Endodermal cell (in vitro differentiated cells): ENCODE measurements at regions not wholly inside any gene's neighbourhood (a gene's known extent, or its start where the extent isn't known, plus 50 kb on each side); places are given as distances from the start of the nearest gene placed in this dataset.

Source experiments
- DNase-seq: peaks from one replicate; pipeline ENCODE4 v3.0.0-alpha.2; 2017
- H3K27ac ChIP-seq: 2 replicates; pipeline ENCODE4 v1.5.1; 2013; ENCODE audit warnings: mild to moderate bottlenecking, low read depth, low read length, moderate library complexity
- H3K27me3 ChIP-seq: 2 replicates; pipeline ENCODE4 v1.6.1; 2013; ENCODE audit warnings: mild to moderate bottlenecking, low read length, moderate library complexity; ENCODE audit not compliant: insufficient read depth, control insufficient read depth, poor library complexity, severe bottlenecking
- H3K36me3 ChIP-seq: 2 replicates; pipeline ENCODE4 v1.7.0; 2013; ENCODE audit warnings: mild to moderate bottlenecking, low read length, moderate library complexity; ENCODE audit not compliant: control insufficient read depth, insufficient read depth
- H3K4me1 ChIP-seq: one replicate; pipeline ENCODE4 v1.7.0; 2013; ENCODE audit warnings: low read length; ENCODE audit not compliant: control insufficient read depth, insufficient read depth
- H3K4me3 ChIP-seq: 2 replicates; pipeline ENCODE4 v1.5.1; 2013; ENCODE audit warnings: mild to moderate bottlenecking, low read length, moderate library complexity
- H3K9ac ChIP-seq: 2 replicates; pipeline ENCODE4 v1.6.1; 2013; ENCODE audit warnings: mild to moderate bottlenecking, low read length, moderate library complexity; ENCODE audit not compliant: poor library complexity, severe bottlenecking; ENCODE audit errors: extremely low read depth
- H3K9me3 ChIP-seq: 2 replicates; pipeline ENCODE4 v1.6.1; 2013; ENCODE audit warnings: mild to moderate bottlenecking, low read length, moderate library complexity; ENCODE audit not compliant: control insufficient read depth
- H3K27ac Mint-ChIP-seq: 2 replicates; pipeline ENCODE4 v1.8.0; 2020; ENCODE audit warnings: mixed read lengths
- H3K27me3 Mint-ChIP-seq: 2 replicates; pipeline ENCODE4 v1.8.0; 2021; ENCODE audit warnings: mild to moderate bottlenecking, mixed read lengths; ENCODE audit not compliant: insufficient read depth
- H3K36me3 Mint-ChIP-seq: 2 replicates; pipeline ENCODE4 v1.8.0; 2020; ENCODE audit warnings: low read depth, mixed read lengths
- H3K4me1 Mint-ChIP-seq: 2 replicates; pipeline ENCODE4 v1.8.0; 2020; ENCODE audit warnings: mixed read lengths
- H3K4me3 Mint-ChIP-seq: 2 replicates; pipeline ENCODE4 v1.8.0; 2020; ENCODE audit warnings: mild to moderate bottlenecking, moderate library complexity, mixed read lengths
- H3K9me3 Mint-ChIP-seq: 2 replicates; pipeline ENCODE4 v1.8.0; 2020; ENCODE audit warnings: mild to moderate bottlenecking, mixed read lengths
- CTCF ChIP-seq: fragments of 200-600 bp; sonication (generic); conservative IDR thresholded peaks from 2 replicates; pipeline ENCODE4 v1.5.0; 2021; ENCODE audit warnings: antibody characterized with exemption, mild to moderate bottlenecking
- WGBS, 2 experiments: methylation state at CpG; one replicate each; pipeline versions ENCODE4 v1.1.5 to v1.1.7; 2013; ENCODE audit warnings: missing lambda C conversion rate in 2 of 2, mixed read lengths in 1 of 2; ENCODE audit not compliant: insufficient coverage in 1 of 2, insufficient read length in 1 of 2; 5-methylcytosine and 5-hydroxymethylcytosine counted together

- Histone ChIP-seq H3K27ac (no peak overlapping the region), H3K9ac (no peak overlapping the region), H3K4me3 (no peak overlapping the region), H3K4me1 (no peaks in the 10 kb centered on the region), H3K36me3 (no peaks in the 10 kb centered on the region), H3K9me3 (no peaks in the 10 kb centered on the region), H3K27me3 (no peaks in the 10 kb centered on the region)
- Mint-ChIP-seq H3K9me3 (peaks cover 5% of the 10 kb centered on the region), H3K4me3 (no peak overlapping the region), H3K4me1 (no peaks in the 10 kb centered on the region), H3K27ac (no peak overlapping the region), H3K27me3 (no peaks in the 10 kb centered on the region), H3K36me3 (no peaks in the 10 kb centered on the region)
- no peak for TF ChIP-seq CTCF
- WGBS, 2 experiments = 91 to 97% methylated on average over 7 to 9 of the region's 9 CpGs
- no peak for DNase-seq
These were observed 481.2 kb downstream of the OTOL1 start for GRCh38 chr3:161977850-161978249.

- DNase-seq = no peak
- no peak overlapping the region for H3K9ac ChIP-seq
- no peaks in the 10 kb centered on the region for H3K27me3 ChIP-seq
- Mint-ChIP-seq H3K27ac (no peak overlapping the region), H3K27me3 (no peaks in the 10 kb centered on the region), H3K4me3 (no peak overlapping the region), H3K36me3 (no peaks in the 10 kb centered on the region), H3K9me3 (peaks cover 1% of the 10 kb centered on the region), H3K4me1 (peaks cover 4% of the 10 kb centered on the region)
- H3K27ac ChIP-seq = no peak overlapping the region
- H3K4me3 ChIP-seq = no peak overlapping the region
- H3K4me1 ChIP-seq = no peaks in the 10 kb centered on the region
- TF ChIP-seq CTCF = no peak
- H3K36me3 ChIP-seq = no peaks in the 10 kb centered on the region
- no peaks in the 10 kb centered on the region for H3K9me3 ChIP-seq
- 96 to 100% methylated on average over 1 of the region's 1 CpG for WGBS, 2 experiments
These were observed 491.3 kb downstream of the OTOL1 start for GRCh38 chr3:161987933-161988332.

- WGBS, 2 experiments = 98 to 100% methylated on average over 1 of the region's 1 CpG
- DNase-seq = no peak
These were observed 492.4 kb downstream of the OTOL1 start for GRCh38 chr3:161989012-161989411.

More at GRCh38 chr3:161989012-161989411, 492.4 kb downstream of the OTOL1 start:
- no peak for TF ChIP-seq CTCF
- H3K9me3 ChIP-seq = no peaks in the 10 kb centered on the region
- H3K27ac Mint-ChIP-seq = no peak overlapping the region
- no peak overlapping the region for H3K9ac ChIP-seq
- H3K4me3 ChIP-seq = no peak overlapping the region
- no peaks in the 10 kb centered on the region for H3K27me3 ChIP-seq
- no peaks in the 10 kb centered on the region for H3K36me3 Mint-ChIP-seq
- no peaks in the 10 kb centered on the region for H3K4me1 ChIP-seq
- H3K27me3 Mint-ChIP-seq = no peaks in the 10 kb centered on the region
- peaks cover 1% of the 10 kb centered on the region for H3K9me3 Mint-ChIP-seq
- H3K27ac ChIP-seq = no peak overlapping the region
- H3K4me3 Mint-ChIP-seq = no peak overlapping the region
- H3K4me1 Mint-ChIP-seq = peaks cover 4% of the 10 kb centered on the region
- no peaks in the 10 kb centered on the region for H3K36me3 ChIP-seq
